Upper lobe of left lung (tissue), 6 donors: ENCODE measurements at regions not wholly inside any gene's neighbourhood (a gene's known extent, or its start where the extent isn't known, plus 50 kb on each side); places are given as distances from the start of the nearest gene placed in this dataset.

Experiments used
- ATAC-seq, 2 donors: fragments of 200-7000 bp; cut with Tn5 transposase; one replicate each; pipeline ENCODE4 v1.9.1; 2022; ENCODE audit warnings: mild to moderate bottlenecking in 2 of 2, moderate library complexity in 2 of 2; ENCODE audit not compliant: low FRiP score in 2 of 2
- DNase-seq, 2 donors: peaks; one replicate each; pipeline ENCODE4 v3.0.0-alpha.2; 2019 to 2020
- H3K27ac ChIP-seq, 4 donors: fragments of 200-600 bp; sonication (generic); one replicate each; pipeline ENCODE4 v1.5.1; 2016 to 2019
- H3K27me3 ChIP-seq, 4 donors: fragments of 200-600 bp; sonication (generic); one replicate each; pipeline ENCODE4 v1.5.1; 2017 to 2019
- H3K36me3 ChIP-seq, 4 donors: fragments of 200-600 bp; sonication (generic); one replicate each; pipeline ENCODE4 v1.5.1; 2016 to 2019
- H3K4me1 ChIP-seq, 4 donors: fragments of 200-600 bp; sonication (generic); one replicate each; pipeline ENCODE4 v1.5.1; 2018 to 2019
- H3K4me3 ChIP-seq, 4 donors: fragments of 200-600 bp; sonication (generic); one replicate each; pipeline ENCODE4 v1.5.1; 2017 to 2019; ENCODE audit warnings: mild to moderate bottlenecking in 2 of 4, moderate library complexity in 1 of 4
- H3K9me3 ChIP-seq, 4 donors: fragments of 200-600 bp; sonication (generic); one replicate each; pipeline ENCODE4 v1.5.1; 2018 to 2019
- CTCF ChIP-seq, 6 experiments: fragments of 450-650 bp in 4 of 6; fragments of 200-600 bp in 2 of 6; sonication (generic) in 2 of 6; IDR thresholded peaks; one replicate each; pipeline ENCODE4 v1.5.1; 2016 to 2019; ENCODE audit warnings: antibody characterized with exemption in 6 of 6
- EP300 ChIP-seq, 4 donors: sonication (generic); formaldehyde crosslinking; IDR thresholded peaks; one replicate each; pipeline ENCODE4 v1.5.1; 2017; ENCODE audit warnings: antibody characterized with exemption in 4 of 4, control low read depth in 2 of 4
- POLR2A ChIP-seq, 4 donors: fragments of 450-650 bp; IDR thresholded peaks; one replicate each; pipeline ENCODE4 v1.5.1; 2016 to 2017; ENCODE audit warnings: antibody characterized with exemption in 4 of 4, mild to moderate bottlenecking in 2 of 4
- POLR2AphosphoS5 ChIP-seq, 2 donors: sonication (generic); formaldehyde crosslinking; IDR thresholded peaks; one replicate each; pipeline ENCODE4 v1.5.1; 2017; ENCODE audit warnings: antibody characterized with exemption in 2 of 2
- WGBS, 2 donors: methylation state at CpG; one replicate each; pipeline ENCODE4 v1.1.5; 2017 to 2018; 5-methylcytosine and 5-hydroxymethylcytosine counted together
- donor health status: DM: no; HTN: no; CAD: no; lungs with moderate emphysema.
- donor health status: DM: no; HTN: yes; CAD: no; lungs with severe emphysema.

GRCh38 chr4:52299120-52299519 is 248.0 kb downstream of the SPATA18 start:
- H3K27me3 ChIP-seq: no peaks in the 10 kb centered on the region
- 72 to 78% methylated on average over 7 of the region's 7 CpGs for WGBS, 2 donors
- ATAC-seq (no peak), DNase-seq (no peak)
- no peak overlapping the region for H3K4me3 ChIP-seq
- no peak overlapping the region for H3K27ac ChIP-seq
- no peaks in the 10 kb centered on the region for H3K4me1 ChIP-seq
- H3K9me3 ChIP-seq: no peaks in the 10 kb centered on the region
- TF ChIP-seq POLR2AphosphoS5 (IDR thresholded peaks at IDR 0.05) (no peak), POLR2A (IDR thresholded peaks at IDR 0.05) (no peak), EP300 (IDR thresholded peaks at IDR 0.05) (no peak), CTCF (IDR thresholded peaks at IDR 0.05) (no peak)
- H3K36me3 ChIP-seq: no peaks in the 10 kb centered on the region

GRCh38 chr4:52311464-52312125 is 260.5 kb downstream of the SPATA18 start:
- Histone ChIP-seq H3K4me3 (no peak overlapping the region), H3K27me3 (no peaks in the 10 kb centered on the region), H3K4me1 (no peaks in the 10 kb centered on the region), H3K36me3 (no peaks in the 10 kb centered on the region), H3K9me3 (no peaks in the 10 kb centered on the region), H3K27ac (no peak overlapping the region)
- WGBS, 2 donors: 77 to 87% methylated on average over 2 of the region's 2 CpGs
- DNase-seq (no peak), ATAC-seq (no peak)
- TF ChIP-seq CTCF (IDR thresholded peaks at IDR 0.05) (no peak), POLR2AphosphoS5 (IDR thresholded peaks at IDR 0.05) (no peak), POLR2A (IDR thresholded peaks at IDR 0.05) (no peak), EP300 (IDR thresholded peaks at IDR 0.05) (no peak)

- Histone ChIP-seq H3K27ac (no peak overlapping the region), H3K4me1 (no peaks in the 10 kb centered on the region), H3K4me3 (no peak overlapping the region), H3K9me3 (no peaks in the 10 kb centered on the region), H3K36me3 (no peaks in the 10 kb centered on the region), H3K27me3 (no peaks in the 10 kb centered on the region)
- DNase-seq (no peak), ATAC-seq (no peak)
- WGBS, 2 donors: 66 to 72% methylated on average over 2 of the region's 2 CpGs
- TF ChIP-seq EP300 (IDR thresholded peaks at IDR 0.05) (no peak), POLR2A (IDR thresholded peaks at IDR 0.05) (no peak), POLR2AphosphoS5 (IDR thresholded peaks at IDR 0.05) (no peak), CTCF (IDR thresholded peaks at IDR 0.05) (no peak)
These were observed 261.6 kb downstream of the SPATA18 start for GRCh38 chr4:52312722-52313121.

- Histone ChIP-seq H3K9me3 (no peaks in the 10 kb centered on the region), H3K27ac (no peak overlapping the region), H3K36me3 (no peaks in the 10 kb centered on the region), H3K4me1 (no peaks in the 10 kb centered on the region), H3K27me3 (no peaks in the 10 kb centered on the region), H3K4me3 (no peak overlapping the region)
- WGBS, 2 donors: 52 to 68% methylated on average over 3 of the region's 3 CpGs
- ATAC-seq: no peak
- TF ChIP-seq POLR2AphosphoS5 (IDR thresholded peaks at IDR 0.05) (no peak), CTCF (IDR thresholded peaks at IDR 0.05) (no peak), POLR2A (IDR thresholded peaks at IDR 0.05) (no peak), EP300 (IDR thresholded peaks at IDR 0.05) (no peak)
- no peak for DNase-seq
These were observed 266.3 kb downstream of the SPATA18 start for GRCh38 chr4:52317361-52317879.

GRCh38 chr4:52317981-52318380 is 266.9 kb downstream of the SPATA18 start:
- ATAC-seq: no peak
- TF ChIP-seq EP300 (IDR thresholded peaks at IDR 0.05) (no peak), POLR2A (IDR thresholded peaks at IDR 0.05) (no peak), CTCF (IDR thresholded peaks at IDR 0.05) (no peak), POLR2AphosphoS5 (IDR thresholded peaks at IDR 0.05) (no peak)
- H3K27ac ChIP-seq: no peak overlapping the region
- H3K4me3 ChIP-seq: no peak overlapping the region
- no peaks in the 10 kb centered on the region for H3K36me3 ChIP-seq
- no peaks in the 10 kb centered on the region for H3K27me3 ChIP-seq
- H3K9me3 ChIP-seq: no peaks in the 10 kb centered on the region
- no peaks in the 10 kb centered on the region for H3K4me1 ChIP-seq
- DNase-seq: no peak
